HG03442 (cell line): ENCODE measurements at regions not wholly inside any gene's neighbourhood (a gene's known extent, or its start where the extent isn't known, plus 50 kb on each side); places are given as distances from the start of the nearest gene placed in this dataset.

Experiments
- ATAC-seq: cut with Tn5 transposase; IDR thresholded peaks from one replicate; pipeline ENCODE4 v1.9.1; 2021; ENCODE audit warnings: mild to moderate bottlenecking, moderate library complexity; ENCODE audit not compliant: unreplicated experiment

GRCh38 chr10:78688901-78689583, 379.7 kb upstream of the ZMIZ1 start:
- ATAC-seq: no peak

DNA sequence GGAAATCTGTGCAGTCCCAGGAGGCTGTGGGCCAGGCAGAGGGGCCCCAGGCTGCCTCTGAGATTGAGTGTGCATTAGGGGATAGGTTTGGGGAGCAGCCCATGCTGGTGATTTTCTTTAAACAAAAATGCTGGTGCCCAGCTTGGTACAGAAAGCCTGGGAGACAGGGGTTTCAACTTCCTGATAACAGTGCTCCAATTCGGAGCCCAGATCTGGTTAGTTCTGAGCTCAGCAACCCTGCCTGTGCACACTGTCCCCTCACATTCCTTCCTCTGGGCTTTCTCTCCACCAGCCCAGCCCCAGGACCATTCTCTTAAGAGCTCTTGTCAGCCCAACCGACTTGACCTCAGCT, 379.2 kb upstream of the ZMIZ1 start:
- ATAC-seq: no peak

DNA sequence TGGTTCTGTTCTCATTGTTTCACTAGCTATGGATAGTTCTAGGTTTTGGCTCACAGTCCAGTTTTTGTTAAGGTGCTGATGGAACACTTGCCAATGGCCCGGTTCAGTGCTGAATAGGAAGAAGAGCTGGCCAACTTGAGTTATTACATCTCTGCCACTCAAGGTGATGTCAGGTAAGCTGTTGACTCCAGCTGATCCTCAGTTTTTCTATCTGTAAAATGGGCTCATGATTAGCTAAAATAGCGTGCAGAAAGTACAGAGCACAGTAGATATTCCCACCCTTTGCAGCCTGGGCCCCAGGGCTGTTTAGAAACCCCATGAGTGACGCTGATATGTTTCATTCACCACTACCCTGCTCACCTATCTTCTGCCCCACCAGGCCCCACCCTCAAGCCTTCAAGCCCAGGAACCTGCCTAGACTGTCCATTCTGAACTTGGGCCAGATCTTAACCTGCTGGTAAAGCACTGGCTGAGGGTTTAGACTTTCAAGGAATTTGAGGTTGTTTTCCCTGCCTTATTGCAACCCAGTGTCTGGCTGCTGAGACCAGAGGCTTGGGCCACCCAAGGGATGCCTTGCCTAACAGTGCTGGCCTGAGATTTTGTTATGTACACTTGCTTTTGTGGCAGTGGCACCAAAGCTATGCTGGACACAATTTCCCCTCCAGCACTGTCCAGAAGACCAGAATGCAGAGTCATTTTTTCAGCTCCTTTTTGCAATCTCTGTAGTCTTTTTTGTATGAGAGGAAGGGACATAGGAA, 378.2 kb upstream of the ZMIZ1 start:
- no peak for ATAC-seq

DNA sequence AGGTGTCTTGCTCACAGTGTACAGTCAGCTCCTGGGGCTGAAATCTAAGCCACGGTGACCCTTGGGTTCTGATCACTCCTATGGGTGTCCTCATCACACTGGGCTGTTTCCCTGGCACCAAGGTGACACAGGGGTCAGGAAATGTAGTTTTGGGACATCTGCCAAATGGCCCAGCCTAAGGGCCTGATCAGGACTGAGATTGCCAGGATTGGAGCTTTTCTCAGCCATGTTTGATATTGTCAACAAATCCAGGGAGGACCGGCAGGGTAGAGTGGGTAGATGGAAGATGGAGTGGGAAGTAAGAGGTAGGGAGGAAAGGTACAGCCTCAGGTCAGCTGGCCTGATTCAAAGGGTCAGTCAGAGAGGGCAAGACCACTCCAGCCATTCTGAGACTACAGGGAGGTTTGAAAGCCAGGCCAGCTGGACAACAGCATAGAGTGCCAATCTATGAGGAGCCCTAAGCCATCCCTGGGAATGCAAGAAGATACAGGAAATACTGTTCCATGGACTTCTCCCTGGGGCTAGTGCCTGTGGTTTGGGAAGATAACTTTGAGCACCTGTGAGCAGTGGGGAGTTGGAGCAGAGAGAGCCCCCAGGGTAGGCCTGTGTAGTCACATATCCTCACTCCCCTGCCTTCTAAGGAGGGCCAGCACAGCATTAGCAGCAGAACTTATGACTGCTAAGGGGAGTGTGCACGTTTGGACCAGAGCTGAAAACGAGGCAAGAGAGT, 377.3 kb upstream of the ZMIZ1 start:
- ATAC-seq: no peak

GRCh38 chr10:78692071-78692470, 376.7 kb upstream of the ZMIZ1 start:
- no peak for ATAC-seq

- no peak for ATAC-seq
These were observed 372.9 kb upstream of the ZMIZ1 start for GRCh38 chr10:78695846-78696245.

GRCh38 chr10:78696791-78697395, 371.9 kb upstream of the ZMIZ1 start:
- ATAC-seq: no peak

- no peak for ATAC-seq
These were observed 368.8 kb upstream of the ZMIZ1 start for GRCh38 chr10:78699971-78700370.

GRCh38 chr10:78700413-78700812, 368.4 kb upstream of the ZMIZ1 start:
- ATAC-seq: no peak

DNA sequence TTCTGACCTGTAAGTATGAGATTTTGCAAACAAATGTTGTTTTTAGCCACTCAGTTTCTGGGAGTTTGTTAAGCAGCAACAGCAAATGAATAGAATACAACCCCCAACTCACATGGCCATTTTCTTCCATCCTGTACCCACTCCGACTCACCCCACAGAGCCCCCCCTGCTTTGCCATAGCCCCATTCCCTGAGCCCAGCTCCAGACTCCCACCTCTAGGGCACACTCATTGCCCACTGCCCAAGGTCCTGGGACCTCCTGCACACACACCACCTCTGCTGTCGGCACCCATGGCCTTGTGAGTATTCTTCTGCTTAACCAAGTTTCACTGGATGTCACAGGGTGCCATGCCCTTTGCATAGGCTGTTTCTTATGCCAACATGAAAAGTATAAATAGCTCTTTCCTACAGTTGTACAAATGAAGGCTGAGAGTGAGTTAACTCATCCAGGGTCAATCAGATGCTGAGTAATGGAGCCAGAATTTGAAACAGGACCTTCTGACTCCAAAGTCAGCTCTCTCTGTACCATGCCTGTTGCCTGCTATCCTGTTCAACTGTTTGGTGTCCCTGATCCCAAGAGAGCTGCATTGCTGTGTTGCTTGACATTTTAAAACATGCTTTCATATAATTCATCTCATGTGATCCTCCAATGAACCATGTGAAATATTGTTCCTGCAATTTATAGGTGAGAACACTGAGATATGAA, 367.8 kb upstream of the ZMIZ1 start:
- ATAC-seq: no peak

DNA sequence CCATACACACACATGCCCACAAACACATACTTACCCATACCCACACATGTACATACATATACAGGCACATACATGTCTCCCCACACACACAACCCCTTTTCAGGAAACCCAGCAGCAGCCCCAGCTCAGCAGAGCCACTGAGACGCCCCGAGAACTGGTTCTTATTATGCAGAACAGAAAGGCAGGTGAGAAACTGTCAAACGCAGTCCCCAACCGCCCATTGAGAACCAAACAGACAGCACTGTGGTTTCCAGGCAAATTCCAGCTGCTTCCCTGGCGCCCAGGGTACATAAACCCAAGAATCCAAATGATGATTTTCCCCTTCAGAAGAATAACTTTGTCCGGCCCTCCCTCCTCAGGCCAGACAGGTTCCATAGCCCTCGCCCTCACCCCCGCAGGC, 366.6 kb upstream of the ZMIZ1 start:
- no peak for ATAC-seq

DNA sequence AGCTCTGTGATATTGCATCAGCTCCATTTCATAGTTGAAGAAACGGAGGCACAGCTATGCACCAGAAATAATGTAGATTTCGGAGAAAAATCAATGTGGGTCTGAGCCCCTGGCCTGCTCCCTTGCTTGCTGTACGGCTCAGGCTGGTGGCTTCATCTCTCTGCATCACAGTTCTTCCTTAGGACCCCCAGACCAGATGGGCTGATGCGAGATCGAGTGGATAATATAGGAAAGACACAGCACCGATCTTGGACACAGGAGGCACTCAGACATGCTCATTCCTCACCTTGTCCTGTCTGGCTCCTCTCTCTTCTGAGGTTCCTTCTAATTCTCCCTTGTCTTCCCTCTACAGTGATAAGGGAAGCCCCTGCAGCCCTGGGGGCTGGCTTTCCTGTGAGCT, 365.9 kb upstream of the ZMIZ1 start:
- no peak for ATAC-seq

GRCh38 chr10:78703593-78703992, 365.2 kb upstream of the ZMIZ1 start:
- no peak for ATAC-seq

DNA sequence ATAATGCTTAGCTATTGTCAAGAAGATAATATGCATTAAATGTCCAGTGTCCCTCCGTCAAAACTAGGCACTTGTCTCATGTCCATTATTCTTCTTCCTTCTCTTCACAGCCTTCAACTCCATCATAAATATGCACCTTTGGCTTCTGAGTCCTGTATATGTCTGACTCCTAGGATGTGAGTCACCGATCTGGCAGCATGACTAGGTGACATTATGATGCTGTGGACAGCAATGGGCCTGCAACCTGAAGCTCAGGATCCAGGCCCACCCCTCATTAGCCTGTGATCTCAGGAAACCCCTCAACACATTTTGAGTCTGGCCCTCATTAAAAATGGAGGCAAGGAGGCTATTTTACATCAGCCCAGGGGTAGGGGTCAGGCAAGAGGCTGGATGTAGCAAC, 362.5 kb upstream of the ZMIZ1 start:
- ATAC-seq: no peak

DNA sequence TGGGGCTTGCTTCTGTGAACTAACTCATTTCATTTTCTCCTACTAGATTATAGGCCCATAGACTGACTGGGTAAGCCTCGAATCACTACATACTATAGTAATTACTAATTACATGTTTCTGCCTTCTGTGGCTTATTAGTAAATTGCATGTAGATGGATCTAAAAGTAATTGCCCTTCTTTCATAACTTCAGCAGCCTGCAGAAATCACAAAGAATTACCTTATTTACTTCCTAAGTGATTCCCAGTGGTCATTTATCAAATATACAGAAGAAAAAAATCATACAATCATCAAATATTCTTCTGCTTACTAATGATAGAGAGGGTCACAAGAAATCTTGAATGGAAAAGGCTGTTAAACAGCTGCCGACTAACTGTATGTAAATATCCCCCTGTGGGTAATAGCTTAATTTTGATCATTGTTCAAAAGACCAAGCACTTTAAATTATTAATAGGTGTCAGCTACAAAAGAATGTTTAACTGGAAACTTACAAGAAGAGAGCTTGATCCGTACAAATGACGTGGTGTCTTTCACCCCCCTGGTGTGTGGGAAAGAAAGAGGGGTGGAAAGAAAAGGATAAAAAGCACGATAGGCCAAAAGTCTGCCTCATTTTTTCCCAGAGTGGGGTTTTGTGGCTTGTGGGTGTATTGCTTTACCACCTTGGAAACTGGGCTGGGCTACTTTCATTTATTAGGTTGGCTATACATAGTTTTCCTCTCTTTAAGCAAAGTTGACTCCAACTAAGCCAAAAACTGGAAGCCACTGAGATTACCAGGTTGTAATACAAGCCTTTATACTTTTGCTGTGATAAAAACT, 361.8 kb upstream of the ZMIZ1 start:
- ATAC-seq: no peak

DNA sequence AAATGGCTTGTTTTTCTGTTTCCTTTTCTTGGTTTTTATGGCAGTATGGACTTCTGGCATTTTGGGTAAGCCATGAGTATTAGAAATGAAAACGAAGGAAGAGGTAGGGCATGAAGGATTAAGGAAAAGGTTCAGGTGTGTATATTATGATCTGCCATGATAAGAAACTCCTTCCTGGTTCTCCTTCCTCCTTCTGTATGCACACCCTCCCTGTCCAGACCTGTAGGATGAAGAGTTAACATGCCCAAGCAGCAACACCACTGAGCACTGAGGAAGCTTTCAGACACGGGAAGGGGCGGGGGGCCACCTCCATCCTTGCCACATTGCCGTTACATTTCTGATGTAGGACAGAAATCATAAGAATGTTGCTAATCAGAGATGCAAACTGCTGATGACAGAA, 361.0 kb upstream of the ZMIZ1 start:
- ATAC-seq: no peak

GRCh38 chr10:78712147-78712546, 356.6 kb upstream of the ZMIZ1 start:
- no peak for ATAC-seq

GRCh38 chr10:78713659-78714058, 355.1 kb upstream of the ZMIZ1 start:
- ATAC-seq: no peak

- no peak for ATAC-seq
These were observed 354.5 kb upstream of the ZMIZ1 start for GRCh38 chr10:78714225-78714624.

DNA sequence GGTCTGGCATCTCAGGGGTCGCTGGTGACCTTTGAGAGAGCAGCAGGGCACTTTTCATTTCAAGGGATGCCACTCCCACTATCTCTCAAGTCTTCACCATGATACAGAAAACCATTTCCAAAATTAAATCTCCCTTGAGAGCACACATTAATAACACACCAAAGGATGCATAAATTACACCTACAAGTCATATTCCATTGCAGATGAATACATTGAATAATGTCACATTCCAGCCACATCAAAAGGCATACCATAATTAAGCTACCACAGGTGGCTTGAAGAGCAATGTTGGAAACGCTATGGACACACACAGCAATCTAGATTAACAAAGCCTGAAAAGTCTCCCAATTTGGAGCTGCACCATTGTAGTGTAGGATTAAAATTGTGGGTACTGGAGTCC, 353.3 kb upstream of the ZMIZ1 start:
- ATAC-seq: no peak
